NCI-H187 (cell line): ENCODE measurements at regions not wholly inside any gene's neighbourhood (a gene's known extent, or its start where the extent isn't known, plus 50 kb on each side); places are given as distances from the start of the nearest gene placed in this dataset.
"Not testable (repeated sequence)": the region's sequence is repeated elsewhere in the genome, so short reads cannot be mapped to it uniquely, and the experiment has no call there.

Experiments
- DNase-seq, 2 experiments: peaks; one replicate each; lab custom pipeline; 2025; lab: John Stamatoyannopoulos, UW

- no peak for DNase-seq
These were observed 591.5 kb downstream of the TRHDE start for GRCh38 chr12:72863671-72864070.

DNA sequence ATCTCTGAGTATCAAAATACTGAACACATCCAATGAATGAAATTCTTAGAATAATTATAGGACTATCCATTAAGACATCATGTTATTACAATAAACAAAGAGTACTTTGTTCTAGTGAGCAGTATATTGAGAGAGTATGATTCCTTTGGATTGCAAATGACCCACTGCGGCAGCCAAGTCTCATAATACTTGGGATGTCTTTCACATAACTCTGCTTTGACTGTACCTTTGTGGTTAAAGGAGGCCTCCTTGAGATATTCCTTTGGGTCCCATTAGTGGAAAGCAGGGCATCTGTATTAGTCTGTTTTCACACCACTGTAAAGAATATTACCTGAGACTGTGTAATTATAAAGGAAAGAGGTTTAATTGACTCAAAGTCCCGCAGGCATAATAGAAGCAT is 593.8 kb downstream of the TRHDE start:
- no peak for DNase-seq

DNA sequence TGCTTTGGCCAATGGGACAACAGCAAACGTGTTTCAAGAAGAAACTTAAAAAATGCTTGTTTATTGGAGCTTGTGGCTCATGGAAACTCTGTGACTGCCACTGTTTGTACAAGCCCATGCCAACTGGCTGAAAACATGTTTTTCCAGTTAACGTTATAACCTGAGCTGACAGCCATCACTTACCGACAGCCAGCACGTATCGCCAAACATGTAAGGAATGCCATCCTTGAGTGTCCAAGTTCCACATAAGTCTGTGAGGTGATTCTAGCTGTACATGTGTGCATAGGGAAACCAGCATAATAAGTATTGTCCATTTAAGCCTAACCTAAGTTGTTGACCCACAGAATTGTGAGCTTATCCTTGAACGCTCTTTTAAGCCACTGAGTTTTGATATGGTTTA is 596.9 kb downstream of the TRHDE start:
- DNase-seq: no peak

- no peak for DNase-seq
These were observed 600.2 kb downstream of the TRHDE start for GRCh38 chr12:72872238-72872887.

DNA sequence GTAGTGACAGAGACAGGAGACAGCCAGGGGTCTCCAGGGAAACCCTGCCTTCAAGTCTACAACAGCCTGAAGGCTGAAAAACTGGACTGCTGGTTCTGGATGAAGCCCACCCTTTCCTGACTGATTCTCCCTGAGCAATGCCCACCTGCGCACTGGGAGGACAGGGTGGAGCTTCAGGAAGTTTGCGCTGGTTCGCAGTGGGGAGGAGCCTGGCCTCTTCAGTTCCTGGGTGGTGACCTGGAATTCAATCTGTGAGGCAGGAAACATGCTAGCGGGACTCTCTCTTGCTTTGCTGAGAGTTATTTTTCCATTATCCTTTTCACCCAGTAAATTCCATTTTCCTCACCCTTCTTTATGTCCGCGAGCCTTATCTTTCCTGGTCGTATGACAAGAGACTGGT is 600.8 kb downstream of the TRHDE start:
- no peak for DNase-seq

GRCh38 chr12:72876092-72876491 is 603.9 kb downstream of the TRHDE start:
- no peak for DNase-seq

GRCh38 chr12:72888693-72889092 is 616.5 kb downstream of the TRHDE start:
- DNase-seq: no peak

DNA sequence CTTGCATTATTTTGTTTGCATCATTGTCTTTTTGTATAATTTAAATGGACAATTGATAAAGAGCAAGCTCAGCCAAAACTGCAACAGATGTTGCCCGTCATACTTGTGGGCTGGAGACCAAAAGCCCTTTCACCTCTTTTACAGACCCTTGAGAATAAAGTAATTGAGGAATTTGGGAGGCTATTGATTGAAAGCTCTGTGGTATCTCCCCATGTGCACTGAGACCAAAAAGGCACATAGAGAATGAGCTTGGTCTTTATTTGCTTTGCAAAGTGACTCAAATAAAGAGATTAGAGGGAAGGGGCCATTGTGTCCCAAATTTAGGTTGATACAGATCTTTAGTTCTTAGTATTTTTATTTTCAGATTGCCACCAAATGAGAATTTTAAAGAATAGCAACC is 617.6 kb downstream of the TRHDE start:
- DNase-seq: no peak

GRCh38 chr12:72901685-72902084 is 629.5 kb downstream of the TRHDE start:
- no peak for DNase-seq

- no peak for DNase-seq
These were observed 653.5 kb downstream of the TRHDE start for GRCh38 chr12:72925716-72926115.

DNA sequence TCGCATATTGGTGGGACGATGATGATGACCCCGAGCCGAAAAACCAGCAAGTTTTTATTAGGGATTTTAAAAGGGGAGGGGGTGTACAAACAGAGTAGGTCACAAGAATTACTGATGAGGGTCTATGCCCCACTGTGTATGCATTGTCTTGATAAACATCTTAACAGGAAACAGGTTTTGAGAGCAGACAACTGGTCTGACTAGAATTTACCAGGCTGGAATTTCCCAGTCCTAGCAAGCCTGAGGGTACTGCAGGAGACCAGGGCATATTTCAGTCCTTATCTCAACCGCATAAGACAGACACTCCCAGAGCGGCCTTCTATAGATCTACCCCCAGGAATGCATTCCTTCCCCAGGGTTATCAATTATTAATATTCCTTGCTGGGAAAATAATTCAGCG is 659.7 kb downstream of the TRHDE start:
- DNase-seq: not testable (repeated sequence)

DNA sequence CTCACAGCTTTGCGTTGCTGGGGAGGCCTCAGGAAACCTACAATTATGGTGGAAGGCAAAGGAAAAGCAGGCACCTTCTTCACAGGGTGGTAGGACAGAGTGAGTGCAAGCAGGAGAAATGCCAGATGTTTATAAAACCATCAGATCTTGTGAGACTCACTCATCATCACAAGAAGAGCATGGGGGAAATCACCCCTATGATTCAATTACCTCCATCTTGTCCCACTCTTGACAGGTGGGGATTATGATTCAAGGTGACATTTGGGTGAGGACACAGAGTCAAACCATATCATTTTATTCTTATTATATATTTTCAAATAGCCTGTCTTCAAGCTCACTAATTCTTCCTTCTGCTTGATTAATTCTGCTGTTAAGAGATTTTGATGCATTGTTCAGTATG is 665.3 kb downstream of the TRHDE start:
- no peak for DNase-seq

DNA sequence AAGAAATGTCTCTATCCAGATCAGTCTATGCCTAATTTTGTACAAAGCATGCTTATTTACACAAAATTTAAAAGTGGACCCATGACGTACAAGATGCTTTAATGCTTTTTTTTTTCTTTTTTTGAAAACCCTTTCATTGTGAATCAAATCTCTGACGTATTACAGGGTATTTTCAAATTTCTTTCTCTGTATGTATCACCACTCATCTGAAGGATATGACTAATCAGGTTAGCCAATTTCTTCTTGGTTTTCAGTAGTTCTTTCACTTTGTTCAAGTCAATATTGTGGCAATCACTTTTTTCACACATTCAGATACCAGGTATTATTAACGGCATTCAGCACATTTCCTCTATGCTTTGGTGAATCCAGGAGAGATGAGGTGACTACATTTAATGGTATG is 685.3 kb downstream of the TRHDE start:
- no peak for DNase-seq

DNA sequence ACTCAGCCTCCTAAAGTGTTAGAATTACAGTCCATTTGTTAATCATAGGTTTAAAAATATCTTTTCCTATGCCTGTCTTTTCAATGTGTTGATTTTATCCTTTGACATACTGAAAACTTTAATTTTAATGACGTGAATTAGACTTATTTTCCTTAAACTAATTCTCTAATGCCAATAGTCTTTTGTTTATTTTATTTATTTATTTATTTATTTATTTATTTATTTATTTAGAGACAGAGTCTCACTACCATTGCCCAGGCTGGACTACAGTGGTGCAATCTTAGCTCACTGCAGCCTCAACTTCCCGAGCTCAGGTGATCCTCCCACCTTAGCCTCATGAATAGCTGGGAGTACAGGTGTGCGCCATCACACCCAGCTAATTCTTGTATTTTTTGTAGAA is 694.5 kb downstream of the TRHDE start:
- no peak for DNase-seq

- DNase-seq: no peak
These were observed 702.9 kb downstream of the TRHDE start for GRCh38 chr12:72974954-72975555.

DNA sequence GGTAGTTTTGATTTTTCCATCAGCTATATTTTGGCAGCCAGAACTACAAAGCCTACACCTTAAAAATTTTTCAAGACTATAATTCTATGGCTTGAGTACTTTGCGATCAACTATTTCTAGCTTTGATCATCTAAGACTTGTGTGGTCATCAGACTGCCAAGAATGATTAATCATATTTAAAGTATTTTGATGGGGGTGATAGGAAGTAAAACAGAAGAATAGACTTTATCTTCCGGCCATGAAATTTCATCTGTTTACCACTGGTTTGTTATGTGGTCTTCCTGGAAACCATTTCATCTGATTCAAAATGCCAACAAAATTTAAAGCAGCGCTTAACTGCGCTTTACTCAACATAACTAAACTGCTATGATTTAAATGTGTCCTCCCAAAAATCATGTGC is 706.8 kb downstream of the TRHDE start:
- DNase-seq: no peak

DNA sequence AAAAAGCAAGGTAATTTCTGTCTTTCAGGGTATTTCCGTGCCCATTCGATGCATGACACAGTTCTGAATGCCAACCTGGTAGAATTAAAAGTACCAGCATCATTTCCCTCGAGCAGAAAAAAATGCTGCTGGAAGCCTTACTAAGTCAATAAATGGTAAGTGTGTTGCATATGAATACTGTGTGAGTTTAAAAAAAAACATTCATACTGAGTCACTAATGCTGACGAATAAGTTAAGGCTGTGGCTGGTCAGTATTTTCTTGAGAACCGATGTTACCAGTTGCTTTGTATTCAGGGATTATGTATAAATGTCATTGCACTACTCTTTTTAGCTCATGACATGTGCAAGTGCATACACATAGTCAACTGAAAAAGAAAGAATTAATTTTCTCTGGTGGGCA is 710.2 kb downstream of the TRHDE start:
- no peak for DNase-seq

GRCh38 chr12:72986963-72987362 is 714.8 kb downstream of the TRHDE start:
- no peak for DNase-seq

- no peak for DNase-seq
These were observed 717.3 kb downstream of the TRHDE start for GRCh38 chr12:72989458-72989947.

DNA sequence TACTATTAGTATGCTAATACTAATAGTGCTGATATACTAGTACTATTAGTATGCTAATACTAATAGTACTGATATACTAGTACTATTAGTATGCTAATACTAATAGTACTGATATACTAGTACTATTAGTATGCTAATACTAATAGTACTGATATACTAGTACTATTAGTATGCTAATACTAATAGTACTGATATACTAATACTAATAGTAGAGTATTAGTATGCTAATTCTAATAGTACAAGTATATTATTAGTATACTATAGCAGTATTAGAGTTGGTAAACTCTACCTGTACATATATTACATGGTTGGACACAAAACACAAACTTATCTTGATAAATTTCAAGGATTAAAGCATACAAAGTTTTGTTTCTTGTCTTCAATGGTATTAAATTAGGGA is 722.9 kb downstream of the TRHDE start:
- not testable (repeated sequence) for DNase-seq

- DNase-seq: no peak
These were observed 723.4 kb downstream of the TRHDE start for GRCh38 chr12:72995616-72996015.

- not testable (repeated sequence) for DNase-seq
These were observed 729.6 kb downstream of the TRHDE start for GRCh38 chr12:73001806-73002205.

GRCh38 chr12:73002504-73002903 is 730.3 kb downstream of the TRHDE start:
- DNase-seq: not testable (repeated sequence)
